SK-N-SH treated with all-trans-retinoic acid at 6 μM for 48 hours (cell line): ENCODE measurements at regions not wholly inside any gene's neighbourhood (a gene's known extent, or its start where the extent isn't known, plus 50 kb on each side); places are given as distances from the start of the nearest gene placed in this dataset.

ENCODE experiments used
- ATAC-seq: fragments of 200-7000 bp; cut with Tn5 transposase; 3 replicates; pipeline ENCODE4 v1.9.1; 2020; ENCODE audit warnings: mild to moderate bottlenecking, moderate library complexity
- CREB5 ChIP-seq: fragments of 250-450 bp; sonication (Bioruptor Pico); IDR thresholded peaks from 2 replicates; pipeline ENCODE4 v1.5.1; 2020; ENCODE audit warnings: low read depth, mild to moderate bottlenecking, moderate library complexity
- CSDC2 ChIP-seq: fragments of 250-450 bp; sonication (Bioruptor Pico); IDR thresholded peaks from 2 replicates; pipeline ENCODE4 v1.5.0; 2020; ENCODE audit warnings: mild to moderate bottlenecking, moderate library complexity
- CSRNP3 ChIP-seq: fragments of 250-450 bp; sonication (Bioruptor Pico); IDR thresholded peaks from 2 replicates; pipeline ENCODE4 v1.5.1; 2021; ENCODE audit warnings: mild to moderate bottlenecking, moderate library complexity
- GLIS3 ChIP-seq: fragments of 250-450 bp; sonication (Bioruptor Pico); IDR thresholded peaks from 2 replicates; pipeline ENCODE4 v1.5.0; 2020; ENCODE audit warnings: mild to moderate bottlenecking, moderate library complexity
- PATZ1 ChIP-seq: fragments of 250-450 bp; sonication (Bioruptor Pico); IDR thresholded peaks from 2 replicates; pipeline ENCODE4 v1.8.0; 2020; ENCODE audit warnings: mild to moderate bottlenecking, moderate library complexity, borderline replicate concordance
- POU6F1 ChIP-seq: fragments of 250-450 bp; sonication (Bioruptor Pico); IDR thresholded peaks from 2 replicates; pipeline ENCODE4 v1.8.0; 2021; ENCODE audit warnings: low read depth, mild to moderate bottlenecking, moderate library complexity, borderline replicate concordance
- PPARA ChIP-seq: fragments of 250-450 bp; sonication (Bioruptor Pico); IDR thresholded peaks from 2 replicates; pipeline ENCODE4 v1.5.0; 2020; ENCODE audit warnings: mild to moderate bottlenecking, borderline replicate concordance
- RARB ChIP-seq: fragments of 250-450 bp; sonication (Bioruptor Pico); IDR thresholded peaks from 2 replicates; pipeline ENCODE4 v1.8.0; 2021; ENCODE audit warnings: mild to moderate bottlenecking, moderate library complexity
- SNAI2 ChIP-seq: fragments of 250-450 bp; sonication (Bioruptor Pico); IDR thresholded peaks from 2 replicates; pipeline ENCODE4 v1.5.0; 2020; ENCODE audit warnings: mild to moderate bottlenecking, moderate library complexity
- TCF4 ChIP-seq: fragments of 250-450 bp; sonication (Bioruptor Pico); IDR thresholded peaks from 2 replicates; pipeline ENCODE4 v1.8.0; 2021; ENCODE audit warnings: mild to moderate bottlenecking, moderate library complexity, borderline replicate concordance
- TOX ChIP-seq: fragments of 250-450 bp; sonication (Bioruptor Pico); IDR thresholded peaks from 2 replicates; pipeline ENCODE4 v1.8.0; 2021; ENCODE audit warnings: mild to moderate bottlenecking, moderate library complexity, borderline replicate concordance
- ZC3H10 ChIP-seq: fragments of 250-450 bp; sonication (Bioruptor Pico); IDR thresholded peaks from 2 replicates; pipeline ENCODE4 v1.5.1; 2021; ENCODE audit warnings: mild to moderate bottlenecking, moderate library complexity
- ZFP3 ChIP-seq: fragments of 250-450 bp; sonication (Bioruptor Pico); IDR thresholded peaks from 2 replicates; pipeline ENCODE4 v1.5.0; 2020; ENCODE audit warnings: mild to moderate bottlenecking, moderate library complexity
- ZFP30 ChIP-seq: fragments of 450-650 bp; formaldehyde crosslinking; IDR thresholded peaks from 2 replicates; pipeline ENCODE4 v1.5.0; 2022; ENCODE audit warnings: mild to moderate bottlenecking, moderate library complexity
- ZNF565 ChIP-seq: fragments of 450-650 bp; formaldehyde crosslinking; conservative IDR thresholded peaks from 2 replicates; pipeline ENCODE4 v1.5.0; 2020; ENCODE audit warnings: low read depth, mild to moderate bottlenecking, moderate library complexity
- ZNF70 ChIP-seq: fragments of 450-650 bp; formaldehyde crosslinking; IDR thresholded peaks from 2 replicates; pipeline ENCODE4 v1.5.0; 2020; ENCODE audit warnings: mild to moderate bottlenecking, moderate library complexity

GRCh38 chr6:91106083-91106482 lies 519.2 kb upstream of the MAP3K7 start (continued):
- TF ChIP-seq SNAI2 (CRISPR knock-in tag): no peak
- TF ChIP-seq, all 23 proteins: peak for 0

- TF ChIP-seq ZFP30 (CRISPR knock-in tag) (no peak), ZNF70 (CRISPR knock-in tag) (no peak), CSDC2 (CRISPR knock-in tag) (no peak), GLIS3 (CRISPR knock-in tag) (no peak), CSRNP3 (CRISPR knock-in tag) (no peak)
These were observed 518.7 kb upstream of the MAP3K7 start for GRCh38 chr6:91105532-91105931.

GRCh38 chr6:91099479-91099878 lies 512.6 kb upstream of the MAP3K7 start:
- no peak for ATAC-seq
- no peak for TF ChIP-seq CSRNP3 (CRISPR knock-in tag)

More at GRCh38 chr6:91105532-91105931, 518.7 kb upstream of the MAP3K7 start:
- ATAC-seq: no peak

GRCh38 chr6:91098006-91098405 lies 511.1 kb upstream of the MAP3K7 start:
- no peak for ATAC-seq
- TF ChIP-seq TCF4 (CRISPR knock-in tag) (no peak), RARB (CRISPR knock-in tag) (no peak), PATZ1 (CRISPR knock-in tag) (no peak), ZNF565 (CRISPR knock-in tag) (no peak)

- TF ChIP-seq ZFP30 (CRISPR knock-in tag): no peak
- no peak for TF ChIP-seq SNAI2 (CRISPR knock-in tag)
- no peak for TF ChIP-seq ZFP3
- no peak for ATAC-seq
These were observed 510.5 kb upstream of the MAP3K7 start for GRCh38 chr6:91097364-91097763.

- ATAC-seq: no peak
- no peak for TF ChIP-seq GLIS3 (CRISPR knock-in tag)
- TF ChIP-seq ZC3H10 (CRISPR knock-in tag): no peak
- no peak for TF ChIP-seq TOX
- TF ChIP-seq ZNF70 (CRISPR knock-in tag): no peak
- TF ChIP-seq ZNF565 (CRISPR knock-in tag): no peak
- no peak for TF ChIP-seq ZFP30 (CRISPR knock-in tag)
- no peak for TF ChIP-seq PPARA (CRISPR knock-in tag)
- TF ChIP-seq POU6F1 (CRISPR knock-in tag): no peak
- TF ChIP-seq CSRNP3 (CRISPR knock-in tag): no peak
- TF ChIP-seq CREB5 (CRISPR knock-in tag): no peak
These were observed 508.1 kb upstream of the MAP3K7 start for GRCh38 chr6:91094806-91095475.
